MM.1S (cell line): ENCODE measurements at regions not wholly inside any gene's neighbourhood (a gene's known extent, or its start where the extent isn't known, plus 50 kb on each side); places are given as distances from the start of the nearest gene placed in this dataset.
"Not testable (repeated sequence)": the region's sequence is repeated elsewhere in the genome, so short reads cannot be mapped to it uniquely, and the experiment has no call there.

Source experiments
- DNase-seq: peaks from one replicate; pipeline ENCODE4 v3.0.0-alpha.2; 2015
- H2AFZ ChIP-seq: fragments of 300-600 bp; sonication (generic); 2 replicates; pipeline ENCODE4 v1.6.0; 2016; ENCODE audit warnings: antibody characterized with exemption, low read length
- H3F3A ChIP-seq: fragments of 300-600 bp; sonication (generic); 2 replicates; pipeline ENCODE4 v1.6.1; 2016; ENCODE audit warnings: mild to moderate bottlenecking, antibody characterized with exemption, low read length, moderate library complexity, mixed read lengths; ENCODE audit not compliant: insufficient read depth
- H3K27ac ChIP-seq: fragments of 300-600 bp; sonication (generic); 2 replicates; pipeline ENCODE4 v1.5.1; 2016; ENCODE audit warnings: mild to moderate bottlenecking, low read length
- H3K27me3 ChIP-seq: fragments of 300-600 bp; sonication (generic); replicated peaks from 2 replicates; pipeline ENCODE4 v1.6.0; 2016; ENCODE audit warnings: low read length; ENCODE audit not compliant: insufficient read depth
- H3K36me3 ChIP-seq: fragments of 300-600 bp; sonication (generic); replicated peaks from 2 replicates; pipeline ENCODE4 v1.6.1; 2016; ENCODE audit warnings: mild to moderate bottlenecking, low read length, mixed read lengths; ENCODE audit not compliant: insufficient read depth
- H3K4me1 ChIP-seq: fragments of 300-600 bp; sonication (generic); 2 replicates; pipeline ENCODE4 v1.6.1; 2016; ENCODE audit warnings: low read length, mixed read lengths
- H3K4me2 ChIP-seq: fragments of 300-600 bp; sonication (generic); 2 replicates; pipeline ENCODE4 v1.6.0; 2016; ENCODE audit warnings: low read depth, low read length
- H3K4me3 ChIP-seq: fragments of 300-600 bp; sonication (generic); 2 replicates; pipeline ENCODE4 v1.5.1; 2016; ENCODE audit warnings: low read length, mixed read lengths
- H3K79me2 ChIP-seq: fragments of 300-600 bp; sonication (generic); 2 replicates; pipeline ENCODE4 v1.6.1; 2016; ENCODE audit warnings: mixed run types, low read length, mixed read lengths
- H3K9ac ChIP-seq: fragments of 300-600 bp; sonication (generic); 2 replicates; pipeline ENCODE4 v1.6.1; 2016; ENCODE audit warnings: low read length, mixed read lengths
- H3K9me2 ChIP-seq: fragments of 300-600 bp; sonication (generic); replicated peaks from 2 replicates; pipeline ENCODE4 v1.6.1; 2016; ENCODE audit warnings: mild to moderate bottlenecking, low read length, mixed read lengths; ENCODE audit not compliant: insufficient read depth
- H3K9me3 ChIP-seq: fragments of 300-600 bp; sonication (generic); replicated peaks from 2 replicates; pipeline ENCODE4 v1.6.1; 2016; ENCODE audit warnings: mild to moderate bottlenecking, low read length, mixed read lengths; ENCODE audit not compliant: insufficient read depth
- H4K20me1 ChIP-seq: fragments of 300-600 bp; sonication (generic); 2 replicates; pipeline ENCODE4 v1.6.1; 2016; ENCODE audit warnings: mild to moderate bottlenecking, low read length, moderate library complexity, mixed read lengths; ENCODE audit not compliant: insufficient read depth

DNA sequence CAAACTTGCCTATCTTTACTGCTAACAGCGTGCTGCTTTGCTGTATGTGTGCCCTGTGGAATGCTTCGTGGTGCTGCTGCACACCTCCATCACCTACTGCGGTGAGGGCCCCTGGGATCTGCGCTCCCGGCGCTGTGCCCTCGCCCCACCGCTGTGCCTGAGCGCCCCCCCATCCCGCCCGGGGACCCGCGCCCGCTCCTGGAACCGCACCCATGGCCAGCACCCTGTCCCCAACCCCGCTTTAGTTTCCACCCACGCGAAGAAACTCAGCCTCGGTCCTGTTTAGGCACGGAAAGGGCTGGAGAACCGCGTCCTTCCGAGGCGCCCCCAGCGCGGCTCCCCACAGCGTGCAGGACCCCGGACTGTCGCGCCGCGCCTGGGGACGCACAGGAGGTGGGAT, 373.4 kb downstream of the GOLGA6L6 start:
- not testable (repeated sequence) for H3K9ac ChIP-seq, DNase-seq

DNA sequence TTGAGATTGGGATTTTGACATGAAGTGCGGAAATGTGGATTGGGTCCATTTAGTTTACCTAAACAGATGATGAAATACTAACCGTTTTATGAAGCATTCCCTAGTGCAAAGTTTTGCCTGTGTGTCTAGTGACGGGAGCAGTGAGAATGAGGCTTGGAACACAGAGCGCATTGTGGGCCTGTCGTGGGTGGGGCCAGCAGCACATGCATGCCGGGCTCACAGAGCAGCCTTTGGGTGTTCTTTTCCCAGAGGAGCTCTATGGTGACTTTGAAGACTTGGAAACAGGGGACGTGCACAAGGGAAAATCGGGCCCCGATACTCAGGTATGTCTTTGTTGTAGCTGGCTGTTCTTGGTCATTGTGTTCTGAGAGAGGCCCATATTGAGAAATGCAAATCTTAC, 388.1 kb downstream of the GOLGA6L6 start:
- H4K20me1 ChIP-seq, H3F3A ChIP-seq, H3K9me2 ChIP-seq, H3K27ac ChIP-seq, H3K4me2 ChIP-seq, H3K79me2 ChIP-seq, H3K4me3 ChIP-seq, H2AFZ ChIP-seq, H3K36me3 ChIP-seq, H3K9me3 ChIP-seq, DNase-seq, H3K9ac ChIP-seq, H3K27me3 ChIP-seq, H3K4me1 ChIP-seq: not testable (repeated sequence)

More for the DNA sequence above, 373.4 kb downstream of the GOLGA6L6 start:
- H3K4me2 ChIP-seq, H3K9me2 ChIP-seq, H3K79me2 ChIP-seq, H3K4me3 ChIP-seq, H3K9me3 ChIP-seq, H3K4me1 ChIP-seq, H4K20me1 ChIP-seq, H3F3A ChIP-seq, H3K36me3 ChIP-seq, H3K27me3 ChIP-seq, H3K27ac ChIP-seq, H2AFZ ChIP-seq: not testable (repeated sequence)

DNA sequence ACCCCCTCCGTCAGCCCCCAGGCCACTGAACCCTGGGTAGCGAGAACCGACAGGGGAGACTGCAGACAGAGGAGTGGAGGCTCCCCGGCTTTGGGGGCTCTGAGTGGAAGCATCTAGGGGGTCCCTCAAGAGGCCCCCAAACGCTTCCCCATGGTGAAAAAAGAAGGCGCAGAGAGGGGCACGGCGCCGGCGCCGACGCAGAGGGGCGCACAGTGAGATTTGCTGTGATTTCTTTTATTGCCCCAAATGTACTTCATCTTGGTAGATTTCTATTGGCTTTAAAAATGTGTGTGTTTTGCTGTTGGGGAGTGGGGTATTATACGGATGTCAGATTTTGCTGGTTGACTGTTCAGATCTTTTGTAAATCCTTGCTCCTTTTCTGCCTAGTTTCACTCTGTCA, 392.9 kb downstream of the GOLGA6L6 start:
- not testable (repeated sequence) for H4K20me1 ChIP-seq, H2AFZ ChIP-seq, H3K9me3 ChIP-seq, H3K4me2 ChIP-seq, H3F3A ChIP-seq, DNase-seq, H3K4me3 ChIP-seq, H3K79me2 ChIP-seq, H3K9ac ChIP-seq, H3K9me2 ChIP-seq, H3K27ac ChIP-seq, H3K27me3 ChIP-seq, H3K4me1 ChIP-seq, H3K36me3 ChIP-seq

DNA sequence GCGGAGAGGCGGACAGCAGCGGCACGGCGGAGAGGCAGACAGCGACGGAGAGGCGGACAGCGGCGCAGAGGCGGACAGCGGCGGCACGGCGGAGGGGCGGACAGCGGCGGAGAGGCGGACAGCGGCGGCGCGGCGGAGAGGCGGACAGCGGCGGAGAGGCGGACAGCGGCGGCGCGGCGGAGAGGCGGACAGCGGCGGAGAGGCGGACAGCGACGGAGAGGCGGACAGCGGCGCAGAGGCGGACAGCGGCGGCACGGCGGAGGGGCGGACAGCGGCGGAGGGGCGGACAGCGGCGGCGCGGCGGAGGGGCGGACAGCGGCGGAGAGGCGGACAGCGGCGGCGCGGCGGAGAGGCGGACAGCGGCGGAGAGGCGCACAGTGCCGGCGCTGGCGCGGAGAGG, 393.6 kb downstream of the GOLGA6L6 start:
- not testable (repeated sequence) for H3K9me2 ChIP-seq, H4K20me1 ChIP-seq, H3K27me3 ChIP-seq, H3K9me3 ChIP-seq, H3K36me3 ChIP-seq, H3K4me3 ChIP-seq, H3K9ac ChIP-seq, H3K4me1 ChIP-seq, H3K4me2 ChIP-seq, H3K27ac ChIP-seq, H3F3A ChIP-seq, H3K79me2 ChIP-seq, DNase-seq, H2AFZ ChIP-seq

DNA sequence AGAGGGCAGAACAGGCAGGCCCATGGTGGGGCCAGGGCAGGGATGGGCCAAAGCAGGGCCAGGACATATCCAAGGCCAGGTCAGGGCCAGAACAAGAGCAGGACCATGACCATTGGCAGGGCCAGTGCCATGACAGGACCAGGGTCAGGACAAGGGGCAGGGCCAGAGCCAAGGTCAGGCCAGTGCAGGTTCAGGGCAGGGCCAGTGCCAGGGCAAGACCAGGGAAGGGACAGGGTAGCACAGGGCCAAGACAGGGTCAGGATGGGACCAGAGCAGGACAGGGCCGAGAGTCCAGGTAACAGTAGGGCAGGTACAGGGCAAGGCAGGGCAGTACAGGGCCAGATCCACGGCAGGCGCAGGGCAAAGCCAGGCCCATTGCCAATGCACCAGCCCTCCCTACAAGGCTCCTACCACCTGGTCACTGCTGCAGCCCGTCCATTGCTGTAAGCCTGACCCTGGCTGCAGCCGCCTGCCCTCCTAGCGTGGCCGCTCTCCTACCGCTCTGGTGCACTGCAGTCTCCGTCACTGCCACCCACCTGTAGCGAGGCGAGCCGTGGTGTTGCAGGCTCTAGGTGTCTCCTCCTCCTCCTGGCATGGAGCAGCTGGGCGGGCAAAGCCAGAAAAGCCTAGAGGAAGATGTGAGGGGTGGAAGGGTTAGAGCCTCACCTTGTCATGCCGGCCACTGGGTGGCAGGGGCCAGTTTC, 397.1 kb downstream of the GOLGA6L6 start:
- not testable (repeated sequence) for H3K4me2 ChIP-seq, H3K9me2 ChIP-seq, DNase-seq, H3K27ac ChIP-seq, H3K27me3 ChIP-seq, H4K20me1 ChIP-seq, H2AFZ ChIP-seq, H3K79me2 ChIP-seq, H3F3A ChIP-seq, H3K4me1 ChIP-seq, H3K9me3 ChIP-seq, H3K4me3 ChIP-seq, H3K9ac ChIP-seq, H3K36me3 ChIP-seq

DNA sequence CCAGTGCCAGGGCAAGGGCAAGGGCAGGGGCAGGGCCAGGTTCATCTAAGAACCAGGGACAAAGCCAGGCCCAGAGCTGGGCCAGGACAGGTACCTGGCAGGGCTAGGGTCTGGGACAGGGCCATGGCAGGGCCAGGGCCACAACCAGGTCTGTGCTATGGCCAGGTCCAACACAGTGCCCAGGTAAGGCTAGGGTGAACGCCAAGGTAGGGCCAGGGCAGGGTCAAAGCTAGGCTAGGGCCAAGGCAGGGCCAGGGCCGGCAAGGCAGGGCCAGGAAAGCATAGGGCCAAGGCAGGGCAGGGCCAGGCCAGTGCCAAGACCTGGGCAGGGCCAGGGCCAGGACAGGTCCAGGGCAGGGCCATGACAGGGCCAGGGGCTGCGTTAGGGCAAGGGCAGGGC, 398.7 kb downstream of the GOLGA6L6 start:
- not testable (repeated sequence) for H3K9ac ChIP-seq, H3K4me1 ChIP-seq, H3F3A ChIP-seq, H3K9me3 ChIP-seq, H3K4me2 ChIP-seq, H4K20me1 ChIP-seq, H3K27ac ChIP-seq, H3K4me3 ChIP-seq, H3K79me2 ChIP-seq, H3K9me2 ChIP-seq, H2AFZ ChIP-seq, DNase-seq, H3K36me3 ChIP-seq, H3K27me3 ChIP-seq

DNA sequence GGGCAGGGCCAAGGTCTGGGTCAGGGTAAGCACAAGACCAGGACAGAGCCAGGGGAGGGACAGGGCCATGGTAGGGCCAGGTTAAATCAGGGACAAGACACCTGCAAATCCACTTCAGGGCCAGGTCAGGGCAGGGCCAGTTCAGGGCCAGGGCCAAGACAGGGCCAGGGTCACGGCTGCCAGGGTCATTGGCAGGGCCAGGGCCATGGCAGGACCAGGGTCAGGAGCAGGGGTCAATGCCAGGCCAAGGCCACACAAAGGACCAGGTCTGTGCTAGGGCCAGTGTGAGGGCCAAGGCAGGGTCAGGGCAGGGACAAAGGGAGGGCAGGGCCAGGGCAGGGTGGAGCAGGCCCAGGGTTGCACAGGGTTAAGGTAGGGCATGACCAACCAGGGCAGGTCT, 399.2 kb downstream of the GOLGA6L6 start:
- not testable (repeated sequence) for H3K4me3 ChIP-seq, H3K4me2 ChIP-seq, H3K9ac ChIP-seq, H3K9me2 ChIP-seq, H3K4me1 ChIP-seq, H3F3A ChIP-seq, H3K27ac ChIP-seq, DNase-seq, H3K79me2 ChIP-seq, H3K27me3 ChIP-seq, H3K9me3 ChIP-seq, H4K20me1 ChIP-seq, H3K36me3 ChIP-seq, H2AFZ ChIP-seq

DNA sequence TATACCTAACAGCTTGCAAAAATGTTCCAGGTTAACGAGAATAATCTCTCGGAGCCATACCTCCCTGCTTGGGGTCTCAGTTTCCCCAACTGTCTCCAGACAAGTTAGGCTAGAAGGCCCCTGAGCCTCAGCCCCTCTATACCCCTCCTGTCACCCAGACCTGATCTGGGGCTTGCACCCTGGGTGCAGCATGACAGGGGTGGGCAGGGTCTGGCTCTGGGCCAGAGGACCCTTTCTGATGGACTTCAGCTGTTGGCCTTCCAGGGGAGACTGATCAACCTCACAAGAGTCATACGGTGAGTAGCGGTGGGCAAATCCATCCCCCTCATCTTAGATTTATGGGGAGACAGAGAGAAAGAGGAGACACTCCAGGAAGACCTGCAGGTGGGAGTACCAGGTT, 416.9 kb downstream of the GOLGA6L6 start:
- not testable (repeated sequence) for H3K4me1 ChIP-seq, H4K20me1 ChIP-seq, DNase-seq, H3K36me3 ChIP-seq, H3K27ac ChIP-seq, H3K9ac ChIP-seq, H3K9me2 ChIP-seq, H3K27me3 ChIP-seq, H3K79me2 ChIP-seq, H2AFZ ChIP-seq, H3K4me2 ChIP-seq, H3K9me3 ChIP-seq, H3F3A ChIP-seq, H3K4me3 ChIP-seq
